Endothelial cell of umbilical vein (primary cell): ENCODE measurements at regions not wholly inside any gene's neighbourhood (a gene's known extent, or its start where the extent isn't known, plus 50 kb on each side); places are given as distances from the start of the nearest gene placed in this dataset.

Source experiments
- BruUV-seq: library from RNA; stranded (reverse); fragments of 400-500 nt; replicated peaks from 2 replicates; lab custom pipeline; 2021; lab: Mats Ljungman, UMichigan
- CTCF ChIA-PET: fragments of 300-600, 350-600 bp; sonication (Branson Sonifier 250); formaldehyde crosslinking; loops from one replicate; lab custom pipeline; 2021; ENCODE audit warnings: antibody characterized with exemption, inconsistent platforms; lab: Charles Lee
- POLR2A ChIA-PET: fragments of 300-600, 350-600 bp; sonication (Branson Sonifier 250); formaldehyde crosslinking; loops from one replicate; lab custom pipeline; 2021; ENCODE audit warnings: antibody characterized with exemption, inconsistent platforms; lab: Charles Lee
- DNase-seq: peaks from one replicate; pipeline ENCODE4 v3.0.0-alpha.2; 2011; ENCODE audit warnings: low read depth, low spot score
- FAIRE-seq: peaks from 2 replicates; lab custom pipeline; 2011; peaks lifted over from hg19 to GRCh38; lab: Jason Lieb, UNC
- H2AFZ ChIP-seq: 2 replicates; pipeline ENCODE4 v1.6.0; 2012; ENCODE audit warnings: low read depth, low read length, control low read depth, inconsistent platforms
- H3K27ac ChIP-seq: 2 replicates; pipeline ENCODE4 v1.5.1; 2011; ENCODE audit warnings: low read depth, mild to moderate bottlenecking, control low read depth, low read length, moderate library complexity; ENCODE audit not compliant: insufficient read depth
- H3K27me3 ChIP-seq, 2 experiments: 2 replicates each; pipeline versions ENCODE4 v1.6.0 to v1.6.1; 2011; ENCODE audit warnings: low read length in 2 of 2, mixed read lengths in 1 of 2; ENCODE audit not compliant: control insufficient read depth in 2 of 2, insufficient read depth in 2 of 2
- H3K36me3 ChIP-seq, 2 experiments: 2 replicates in 1 of 2; 3 replicates in 1 of 2; pipeline ENCODE4 v1.5.1; 2011; ENCODE audit warnings: low read length in 2 of 2, mild to moderate bottlenecking in 1 of 2, moderate library complexity in 1 of 2; ENCODE audit not compliant: control insufficient read depth in 2 of 2, insufficient read depth in 2 of 2; ENCODE audit errors: extremely low read depth in 1 of 2
- H3K4me1 ChIP-seq: 3 replicates; pipeline ENCODE4 v1.5.1; 2011; ENCODE audit warnings: mild to moderate bottlenecking, low read length; ENCODE audit not compliant: control insufficient read depth, insufficient read depth; ENCODE audit errors: extremely low read depth
- H3K4me2 ChIP-seq: 2 replicates; pipeline ENCODE4 v1.6.1; 2011; ENCODE audit warnings: low read length, control low read depth, mixed read lengths; ENCODE audit not compliant: insufficient read depth
- H3K4me3 ChIP-seq, 3 experiments: fragments of 200-600 bp in 1 of 3; sonication (generic), shearing (Covaris generic) in 1 of 3; replicated peaks in 1 of 3; 2 replicates each; pipeline ENCODE4 v1.5.1; 2011 to 2016; ENCODE audit warnings: control low read depth in 3 of 3, low read length in 3 of 3, mild to moderate bottlenecking in 2 of 3, inconsistent platforms in 1 of 3, low read depth in 1 of 3, moderate library complexity in 1 of 3; ENCODE audit not compliant: insufficient read depth in 1 of 3
- H3K79me2 ChIP-seq: 2 replicates; pipeline ENCODE4 v1.6.0; 2012; ENCODE audit warnings: low read length, inconsistent platforms; ENCODE audit not compliant: control insufficient read depth, insufficient read depth
- H3K9ac ChIP-seq: replicated peaks from 2 replicates; pipeline ENCODE3; 2011; ENCODE audit warnings: low read length, control low read depth; ENCODE audit not compliant: insufficient read depth; ENCODE audit errors: extremely low read depth
- H3K9me1 ChIP-seq: replicated peaks from 3 replicates; pipeline ENCODE4 v1.6.0; 2011; ENCODE audit warnings: mild to moderate bottlenecking, low read length; ENCODE audit not compliant: control insufficient read depth, insufficient read depth; ENCODE audit errors: extremely low read depth
- H3K9me3 ChIP-seq: replicated peaks from 2 replicates; pipeline ENCODE4 v1.5.1; 2012; ENCODE audit warnings: low read length, inconsistent platforms; ENCODE audit not compliant: control insufficient read depth, insufficient read depth
- H4K20me1 ChIP-seq: replicated peaks from 2 replicates; pipeline ENCODE3; 2011; ENCODE audit warnings: mild to moderate bottlenecking, low read length; ENCODE audit not compliant: control insufficient read depth, insufficient read depth; ENCODE audit errors: extremely low read depth
- CTCF ChIP-seq, 2 donors: IDR thresholded peaks; 1 replicate in 1 of 2; 2 replicates in 1 of 2; pipeline ENCODE4 v1.5.1; 2011; ENCODE audit warnings: low read length in 2 of 2, mild to moderate bottlenecking in 2 of 2, moderate library complexity in 2 of 2, control low read depth in 1 of 2, inconsistent platforms in 1 of 2, low read depth in 1 of 2; ENCODE audit not compliant: insufficient read depth in 1 of 2; ENCODE audit errors: extremely low read depth in 1 of 2
- EZH2 ChIP-seq: IDR thresholded peaks from 2 replicates; pipeline ENCODE4 v1.6.1; 2012; ENCODE audit warnings: borderline replicate concordance, low read depth, mild to moderate bottlenecking, moderate library complexity, low read length, inconsistent platforms; ENCODE audit not compliant: severe bottlenecking
- FOS ChIP-seq: IDR thresholded peaks from 2 replicates; pipeline ENCODE4 v1.6.1; 2011; ENCODE audit warnings: mild to moderate bottlenecking, low read length, moderate library complexity, borderline replicate concordance; ENCODE audit not compliant: insufficient read depth
- GATA2 ChIP-seq: IDR thresholded peaks from 2 replicates; pipeline ENCODE4 v1.7.0; 2011; ENCODE audit warnings: low read depth, mild to moderate bottlenecking, moderate library complexity, mixed read lengths, low read length; ENCODE audit not compliant: insufficient read length, insufficient read depth
- JUN ChIP-seq: IDR thresholded peaks from 2 replicates; pipeline ENCODE4 v1.6.1; 2011; ENCODE audit warnings: borderline replicate concordance, low read depth; ENCODE audit not compliant: insufficient read length, insufficient read depth
- MAX ChIP-seq: IDR thresholded peaks from 2 replicates; pipeline ENCODE4 v1.6.1; 2011; ENCODE audit not compliant: insufficient read depth, insufficient read length
- MYC ChIP-seq: IDR thresholded peaks from one replicate; pipeline ENCODE4 v1.6.1; 2011; ENCODE audit warnings: mild to moderate bottlenecking, low read depth, low read length
- POLR2A ChIP-seq: IDR thresholded peaks from 2 replicates; pipeline ENCODE4 v1.6.1; 2012; ENCODE audit warnings: low read depth, mild to moderate bottlenecking, control low read depth, low read length
- POLR2AphosphoS5 ChIP-seq: IDR thresholded peaks from 2 replicates; pipeline ENCODE4 v1.6.1; 2012; ENCODE audit warnings: low read depth, mild to moderate bottlenecking, control low read depth, low read length, moderate library complexity; ENCODE audit not compliant: insufficient read depth
- dilution Hi-C: fragments of 300-500 bp; cut with MboI; formaldehyde crosslinking; loops from one replicate; pipeline ENCODE4 v1.15.0; 2019; ENCODE audit warnings: low sequenced_read_pairs; ENCODE audit not compliant: extremely low pct_ligation_motif_present
- intact Hi-C: fragments of 100-400 bp; cut with micrococcal nuclease; formaldehyde crosslinking; loops from one replicate; pipeline ENCODE4 v1.10.0; 2022

GRCh38 chr3:107082527-107082926, 294.7 kb upstream of the CCDC54 start:
- no peak overlapping the region for H3K9ac ChIP-seq
- no peaks in the 10 kb centered on the region for H3K36me3 ChIP-seq
- no TSS peak for BruUV-seq
- H3K27ac ChIP-seq = no peak overlapping the region
- intact Hi-C loops (no loop called here), dilution Hi-C loops (no loop called here)
- H3K27me3 ChIP-seq = no peaks in the 10 kb centered on the region
- no peaks in the 10 kb centered on the region for H4K20me1 ChIP-seq
- no peak overlapping the region for H3K4me2 ChIP-seq
- ChIA-PET CTCF (no interaction called here), POLR2A (no interaction called here)
- DNase-seq = no peak
- H3K79me2 ChIP-seq = no peaks in the 10 kb centered on the region
- H3K4me1 ChIP-seq = no peaks in the 10 kb centered on the region
- no peak overlapping the region for H3K4me3 ChIP-seq
- TF ChIP-seq MYC (no peak), FOS (no peak), CTCF (IDR thresholded peaks at IDR 0.05; ENCODE audit: extremely low read depth in 1 of 2, insufficient read depth in 1 of 2, low read depth in 1 of 2, low read length in 2 of 2) (no peak), JUN (no peak), EZH2 (no peak), MAX (no peak), GATA2 (no peak), POLR2AphosphoS5 (no peak), POLR2A (no peak)
- H3K9me1 ChIP-seq = no peaks in the 10 kb centered on the region
- no peak for FAIRE-seq
- H2AFZ ChIP-seq = no peak overlapping the region
- H3K9me3 ChIP-seq = no peaks in the 10 kb centered on the region
